Upper lobe of left lung (tissue), 6 donors: ENCODE measurements at regions not wholly inside any gene's neighbourhood (a gene's known extent, or its start where the extent isn't known, plus 50 kb on each side); places are given as distances from the start of the nearest gene placed in this dataset.

Experiments
- ATAC-seq, 2 donors: fragments of 200-7000 bp; cut with Tn5 transposase; one replicate each; pipeline ENCODE4 v1.9.1; 2022; ENCODE audit warnings: mild to moderate bottlenecking in 2 of 2, moderate library complexity in 2 of 2; ENCODE audit not compliant: low FRiP score in 2 of 2
- DNase-seq, 2 donors: peaks; one replicate each; pipeline ENCODE4 v3.0.0-alpha.2; 2019 to 2020
- H3K27ac ChIP-seq, 4 donors: fragments of 200-600 bp; sonication (generic); one replicate each; pipeline ENCODE4 v1.5.1; 2016 to 2019
- H3K27me3 ChIP-seq, 4 donors: fragments of 200-600 bp; sonication (generic); one replicate each; pipeline ENCODE4 v1.5.1; 2017 to 2019
- H3K36me3 ChIP-seq, 4 donors: fragments of 200-600 bp; sonication (generic); one replicate each; pipeline ENCODE4 v1.5.1; 2016 to 2019
- H3K4me1 ChIP-seq, 4 donors: fragments of 200-600 bp; sonication (generic); one replicate each; pipeline ENCODE4 v1.5.1; 2018 to 2019
- H3K4me3 ChIP-seq, 4 donors: fragments of 200-600 bp; sonication (generic); one replicate each; pipeline ENCODE4 v1.5.1; 2017 to 2019; ENCODE audit warnings: mild to moderate bottlenecking in 2 of 4, moderate library complexity in 1 of 4
- H3K9me3 ChIP-seq, 4 donors: fragments of 200-600 bp; sonication (generic); one replicate each; pipeline ENCODE4 v1.5.1; 2018 to 2019
- EP300 ChIP-seq, 4 donors: sonication (generic); formaldehyde crosslinking; IDR thresholded peaks; one replicate each; pipeline ENCODE4 v1.5.1; 2017; ENCODE audit warnings: antibody characterized with exemption in 4 of 4, control low read depth in 2 of 4
- POLR2A ChIP-seq, 4 donors: fragments of 450-650 bp; IDR thresholded peaks; one replicate each; pipeline ENCODE4 v1.5.1; 2016 to 2017; ENCODE audit warnings: antibody characterized with exemption in 4 of 4, mild to moderate bottlenecking in 2 of 4
- POLR2AphosphoS5 ChIP-seq, 2 donors: sonication (generic); formaldehyde crosslinking; IDR thresholded peaks; one replicate each; pipeline ENCODE4 v1.5.1; 2017; ENCODE audit warnings: antibody characterized with exemption in 2 of 2
- WGBS, 2 donors: methylation state at CpG; one replicate each; pipeline ENCODE4 v1.1.5; 2017 to 2018; 5-methylcytosine and 5-hydroxymethylcytosine counted together
- TF ChIP-seq, protein P1 (sequence below), 6 experiments: fragments of 450-650 bp in 4 of 6; fragments of 200-600 bp in 2 of 6; sonication (generic) in 2 of 6; IDR thresholded peaks; one replicate each; pipeline ENCODE4 v1.5.1; 2016 to 2019; ENCODE audit warnings: antibody characterized with exemption in 6 of 6
- donor health status: DM: no; HTN: no; CAD: no; lungs with moderate emphysema.
- donor health status: DM: no; HTN: yes; CAD: no; lungs with severe emphysema.

DNA sequence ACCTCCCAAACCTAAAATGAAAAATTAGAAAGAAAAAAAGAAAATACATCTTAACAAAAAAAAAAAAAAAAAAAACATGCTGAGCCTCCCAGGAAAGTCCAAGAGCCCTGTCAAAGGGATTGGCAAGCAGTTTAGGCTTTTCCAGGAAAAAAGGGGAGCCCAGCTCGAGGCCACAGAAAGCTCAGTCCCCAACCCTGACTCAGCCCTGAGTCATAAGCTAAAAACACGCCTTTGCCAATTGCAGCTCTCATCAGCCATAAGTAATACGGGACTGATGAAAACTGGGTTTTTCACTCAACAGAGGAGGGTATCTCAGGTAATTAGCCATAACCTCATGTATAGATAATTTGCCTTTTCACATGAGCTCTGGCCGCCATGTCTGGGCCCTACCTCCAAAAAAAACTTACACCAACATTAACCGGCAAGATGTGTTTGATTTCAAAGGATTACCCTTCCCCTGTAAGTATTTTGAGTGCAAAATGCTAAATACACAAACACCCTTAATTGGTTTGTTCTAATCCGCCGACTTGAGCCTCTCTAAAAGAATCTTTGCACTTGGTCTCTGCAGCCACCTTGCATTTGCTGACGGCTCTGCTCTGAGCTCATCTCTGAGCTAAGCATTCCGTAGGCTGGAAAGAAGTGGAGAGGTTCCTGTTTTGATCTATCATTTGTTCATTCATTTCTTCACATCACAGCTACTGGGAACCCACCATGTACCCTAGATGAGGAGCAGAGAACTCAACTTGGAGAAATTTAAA lies 319.2 kb downstream of the BCL11B start:
- Histone ChIP-seq H3K9me3 (no peaks in the 10 kb centered on the region), H3K27me3 (no peaks in the 10 kb centered on the region), H3K4me3 (no peak overlapping the region), H3K4me1 (peaks cover 0 to 9% (median 2%) of the 10 kb centered on the region in 4 donors), H3K36me3 (no peaks in the 10 kb centered on the region), H3K27ac (no peak overlapping the region)
- peak in 1 of 2 donors; percentile 57 for ATAC-seq
- WGBS, 2 donors = 76 to 83% methylated on average over 9 of the region's 9 CpGs
- DNase-seq = no peak
- TF ChIP-seq POLR2A (IDR thresholded peaks at IDR 0.05) = no peak
- no peak for TF ChIP-seq EP300 (IDR thresholded peaks at IDR 0.05)
- TF ChIP-seq POLR2AphosphoS5 (IDR thresholded peaks at IDR 0.05) = no peak
- TF ChIP-seq, protein P1, sequence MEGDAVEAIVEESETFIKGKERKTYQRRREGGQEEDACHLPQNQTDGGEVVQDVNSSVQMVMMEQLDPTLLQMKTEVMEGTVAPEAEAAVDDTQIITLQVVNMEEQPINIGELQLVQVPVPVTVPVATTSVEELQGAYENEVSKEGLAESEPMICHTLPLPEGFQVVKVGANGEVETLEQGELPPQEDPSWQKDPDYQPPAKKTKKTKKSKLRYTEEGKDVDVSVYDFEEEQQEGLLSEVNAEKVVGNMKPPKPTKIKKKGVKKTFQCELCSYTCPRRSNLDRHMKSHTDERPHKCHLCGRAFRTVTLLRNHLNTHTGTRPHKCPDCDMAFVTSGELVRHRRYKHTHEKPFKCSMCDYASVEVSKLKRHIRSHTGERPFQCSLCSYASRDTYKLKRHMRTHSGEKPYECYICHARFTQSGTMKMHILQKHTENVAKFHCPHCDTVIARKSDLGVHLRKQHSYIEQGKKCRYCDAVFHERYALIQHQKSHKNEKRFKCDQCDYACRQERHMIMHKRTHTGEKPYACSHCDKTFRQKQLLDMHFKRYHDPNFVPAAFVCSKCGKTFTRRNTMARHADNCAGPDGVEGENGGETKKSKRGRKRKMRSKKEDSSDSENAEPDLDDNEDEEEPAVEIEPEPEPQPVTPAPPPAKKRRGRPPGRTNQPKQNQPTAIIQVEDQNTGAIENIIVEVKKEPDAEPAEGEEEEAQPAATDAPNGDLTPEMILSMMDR (IDR thresholded peaks at IDR 0.05) = no peak

DNA sequence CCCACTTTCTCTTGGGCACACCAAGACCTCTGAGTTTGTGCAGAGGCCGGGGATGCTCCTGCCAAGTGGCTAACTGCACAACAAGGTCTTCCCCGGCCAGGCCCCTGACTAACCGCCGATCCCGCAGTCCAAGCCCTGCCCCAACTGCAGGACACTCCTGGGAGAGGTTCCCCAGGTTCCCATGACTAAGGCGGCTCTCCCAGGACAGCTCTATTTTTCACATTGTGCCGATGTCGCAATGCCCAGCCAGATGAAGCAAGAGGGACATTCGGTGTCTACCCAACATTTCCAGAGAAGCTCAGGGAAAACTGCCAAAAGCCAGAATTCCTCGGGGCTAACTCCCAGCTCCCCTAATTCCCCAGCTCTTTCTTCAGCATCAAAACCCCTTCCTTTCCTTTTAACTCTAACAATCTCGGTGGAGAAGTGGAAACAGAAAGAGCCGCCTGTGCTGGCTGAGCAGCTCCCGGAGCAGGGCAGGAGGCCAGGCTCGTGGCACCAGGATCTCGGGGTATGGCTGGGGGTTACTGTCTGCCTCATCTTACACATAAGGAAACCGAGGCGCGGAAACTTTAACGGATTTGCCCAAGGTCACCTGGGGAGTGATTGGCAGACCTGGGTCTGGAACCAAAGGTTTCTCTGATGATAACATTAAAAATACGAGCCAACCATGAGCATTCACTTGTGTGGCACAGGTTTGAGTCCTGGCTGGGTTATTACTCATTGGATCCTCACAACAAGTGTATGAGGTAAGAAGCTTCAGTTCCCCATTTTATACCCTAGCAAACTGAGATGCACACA lies 318.2 kb downstream of the BCL11B start:
- Histone ChIP-seq H3K27ac (no peak overlapping the region), H3K9me3 (no peaks in the 10 kb centered on the region), H3K36me3 (no peaks in the 10 kb centered on the region), H3K4me3 (no peak overlapping the region), H3K4me1 (peaks cover 0 to 9% (median 2%) of the 10 kb centered on the region in 4 donors), H3K27me3 (no peaks in the 10 kb centered on the region)
- ATAC-seq = peak in 1 of 2 donors; percentile 65
- TF ChIP-seq EP300 (IDR thresholded peaks at IDR 0.05) (peak in 1 of 4 donors; percentile 7), POLR2A (IDR thresholded peaks at IDR 0.05) (no peak), POLR2AphosphoS5 (IDR thresholded peaks at IDR 0.05) (peak; percentile 28 to 51)
- TF ChIP-seq, protein P1 (IDR thresholded peaks at IDR 0.05) = no peak
- peak in 1 of 2 donors; percentile 65 for DNase-seq
- WGBS, 2 donors = 69 to 78% methylated on average over 17 to 20 of the region's 20 CpGs

DNA sequence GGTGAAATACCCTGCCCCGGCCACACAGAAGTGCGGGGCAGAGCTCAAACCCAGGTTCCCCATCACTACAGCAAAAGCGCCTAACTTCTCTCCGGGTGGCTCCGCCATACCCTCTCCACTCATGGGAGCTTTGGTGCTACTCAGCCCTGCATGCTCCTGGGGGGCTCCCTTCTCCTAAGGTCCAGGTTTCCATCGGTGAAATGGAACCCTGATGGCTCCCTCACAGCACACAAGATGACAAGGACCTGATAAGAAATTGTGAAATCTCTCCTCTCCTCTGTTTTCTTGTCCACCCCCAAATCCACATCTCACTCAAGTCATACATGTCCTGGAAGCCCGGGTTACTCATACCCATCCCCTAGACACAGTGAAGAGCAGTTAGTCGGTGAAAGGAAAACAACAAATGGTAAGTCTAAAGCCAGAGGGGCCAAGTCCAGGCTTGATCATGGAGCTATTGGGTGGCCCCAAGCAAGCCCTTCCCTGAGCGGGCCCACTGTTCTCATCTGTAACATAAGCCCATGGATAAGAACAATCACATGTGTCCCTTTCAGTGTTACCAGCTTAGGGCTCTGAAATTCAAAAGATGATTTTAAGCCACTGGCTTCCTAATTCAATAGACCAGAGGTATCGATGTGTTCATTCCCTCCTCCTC lies 317.5 kb downstream of the BCL11B start:
- WGBS, 2 donors = 90 to 95% methylated on average over 10 of the region's 10 CpGs
- DNase-seq (no peak), ATAC-seq (no peak)
- no peaks in the 10 kb centered on the region for H3K36me3 ChIP-seq
- H3K4me1 ChIP-seq = peaks cover 0 to 9% (median 2%) of the 10 kb centered on the region in 4 donors
- no peak for TF ChIP-seq POLR2A (IDR thresholded peaks at IDR 0.05)
- TF ChIP-seq, protein P1 (IDR thresholded peaks at IDR 0.05) = no peak
- no peak for TF ChIP-seq POLR2AphosphoS5 (IDR thresholded peaks at IDR 0.05)
- no peak for TF ChIP-seq EP300 (IDR thresholded peaks at IDR 0.05)
- no peaks in the 10 kb centered on the region for H3K27me3 ChIP-seq
- H3K4me3 ChIP-seq = no peak overlapping the region
- no peaks in the 10 kb centered on the region for H3K9me3 ChIP-seq
- no peak overlapping the region for H3K27ac ChIP-seq

DNA sequence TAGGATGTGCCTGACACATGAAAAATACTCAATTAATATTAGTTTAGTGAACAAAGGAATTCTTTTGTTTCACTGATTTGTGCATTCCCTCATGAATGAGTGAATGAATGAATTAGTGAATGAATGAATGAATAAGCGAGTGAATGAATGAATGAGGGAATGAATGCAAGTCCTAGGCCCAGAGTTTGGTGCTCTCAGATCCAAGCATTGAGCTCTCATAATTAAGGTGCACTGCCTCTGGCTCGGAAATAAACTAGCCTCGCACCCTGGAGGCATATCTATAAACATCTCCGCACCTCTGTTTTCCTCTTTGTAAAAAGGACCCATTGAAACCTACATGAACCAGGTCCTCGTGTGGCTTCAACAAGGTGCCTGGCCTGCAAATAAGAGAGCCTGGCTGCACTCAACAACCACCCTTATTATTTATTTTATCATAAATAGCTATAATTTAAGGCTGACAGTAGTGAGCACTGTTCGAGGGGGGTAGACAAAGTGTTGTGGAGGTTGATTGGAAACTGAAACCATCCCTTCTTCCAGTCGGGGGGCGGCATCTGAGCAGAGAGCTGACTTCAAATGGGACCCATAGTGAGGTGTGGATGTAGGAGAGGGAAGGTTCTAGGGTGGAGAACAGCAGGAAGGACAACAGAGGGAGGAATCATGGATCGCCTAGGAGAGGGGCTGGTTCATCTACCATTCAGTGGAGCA lies 316.8 kb downstream of the BCL11B start:
- Histone ChIP-seq H3K27ac (no peak overlapping the region), H3K27me3 (no peaks in the 10 kb centered on the region), H3K36me3 (no peaks in the 10 kb centered on the region), H3K4me1 (peaks cover 0 to 9% (median 2%) of the 10 kb centered on the region in 4 donors), H3K4me3 (no peak overlapping the region), H3K9me3 (no peaks in the 10 kb centered on the region)
- ATAC-seq (no peak), DNase-seq (no peak)
- 73 to 80% methylated on average over 9 of the region's 9 CpGs for WGBS, 2 donors
- TF ChIP-seq, protein P1 (IDR thresholded peaks at IDR 0.05) = no peak
- TF ChIP-seq POLR2A (IDR thresholded peaks at IDR 0.05) (no peak), POLR2AphosphoS5 (IDR thresholded peaks at IDR 0.05) (no peak), EP300 (IDR thresholded peaks at IDR 0.05) (no peak)
